NCI-H2107 (cell line): ENCODE measurements at regions not wholly inside any gene's neighbourhood (a gene's known extent, or its start where the extent isn't known, plus 50 kb on each side); places are given as distances from the start of the nearest gene placed in this dataset.

Source experiments
- DNase-seq: peaks from one replicate; lab custom pipeline; 2025; lab: John Stamatoyannopoulos, UW

GRCh38 chr2:122875091-122875865 lies 1119.8 kb downstream of the TSN start:
- no peak for DNase-seq

- DNase-seq, result no peak
Observed at GRCh38 chr2:122883849-122884248, 1128.4 kb downstream of the TSN start.

GRCh38 chr2:122884889-122885288 lies 1129.4 kb downstream of the TSN start:
- no peak for DNase-seq

- no peak for DNase-seq
Observed at GRCh38 chr2:122885436-122885835, 1130.0 kb downstream of the TSN start.

GRCh38 chr2:122886479-122887145 lies 1131.2 kb downstream of the TSN start:
- no peak for DNase-seq

GRCh38 chr2:122899614-122900013 lies 1125.5 kb upstream of the CNTNAP5 start:
- no peak for DNase-seq

GRCh38 chr2:122905431-122905830 lies 1119.7 kb upstream of the CNTNAP5 start:
- DNase-seq, result no peak

GRCh38 chr2:122908159-122908558 lies 1116.9 kb upstream of the CNTNAP5 start:
- no peak for DNase-seq

- DNase-seq, result peak; percentile 35
Observed at GRCh38 chr2:122927197-122927596, 1097.9 kb upstream of the CNTNAP5 start.

- DNase-seq, result no peak
Observed at GRCh38 chr2:122927710-122928557, 1097.2 kb upstream of the CNTNAP5 start.

- no peak for DNase-seq
Observed at GRCh38 chr2:122929347-122929746, 1095.7 kb upstream of the CNTNAP5 start.

GRCh38 chr2:122935506-122935905 lies 1089.6 kb upstream of the CNTNAP5 start:
- no peak for DNase-seq

- no peak for DNase-seq
Observed at GRCh38 chr2:122939796-122940195, 1085.3 kb upstream of the CNTNAP5 start.

GRCh38 chr2:122949523-122949922 lies 1075.6 kb upstream of the CNTNAP5 start:
- no peak for DNase-seq

- no peak for DNase-seq
Observed at GRCh38 chr2:122955776-122956175, 1069.3 kb upstream of the CNTNAP5 start.

- peak; percentile 12 for DNase-seq
Observed at GRCh38 chr2:122960759-122961641, 1064.1 kb upstream of the CNTNAP5 start.

GRCh38 chr2:122966461-122966860 lies 1058.6 kb upstream of the CNTNAP5 start:
- no peak for DNase-seq

GRCh38 chr2:122977580-122977979 lies 1047.5 kb upstream of the CNTNAP5 start:
- no peak for DNase-seq

- no peak for DNase-seq
Observed at GRCh38 chr2:122980671-122981070, 1044.4 kb upstream of the CNTNAP5 start.

- DNase-seq, result no peak
Observed at GRCh38 chr2:122982936-122983335, 1042.2 kb upstream of the CNTNAP5 start.

- no peak for DNase-seq
Observed at GRCh38 chr2:122988395-122989221, 1036.5 kb upstream of the CNTNAP5 start.
